ENCODE measurements at regions not wholly inside any gene's neighbourhood (a gene's known extent, or its start where the extent isn't known, plus 50 kb on each side); places are given as distances from the start of the nearest gene placed in this dataset.
"Not testable (repeated sequence)": the region's sequence is repeated elsewhere in the genome, so short reads cannot be mapped to it uniquely, and the experiment has no call there.

- DNase-seq (ENCODE audit: low read depth in 6 of 9, low spot score in 9 of 9) = no peak
- H3K36me3 ChIP-seq (ENCODE audit: control insufficient read depth in 2 of 2, insufficient read depth in 2 of 2, low read length in 1 of 2) = no peaks in the 10 kb centered on the region
- H3K4me1 ChIP-seq (ENCODE audit: control insufficient read depth in 2 of 2, insufficient read depth in 2 of 2, low read length in 2 of 2) = no peaks in the 10 kb centered on the region
- no peaks in the 10 kb centered on the region for H3K27me3 ChIP-seq (ENCODE audit: control insufficient read depth in 2 of 2, insufficient read depth in 1 of 2, low read length in 1 of 2)
- no peaks in the 10 kb centered on the region for H3K9me3 ChIP-seq (ENCODE audit: control insufficient read depth in 2 of 2, insufficient read depth in 1 of 2, low read length in 1 of 2)
- H3K4me3 ChIP-seq (ENCODE audit: low read length in 2 of 2) = no peak overlapping the region
- no peak overlapping the region for H3K27ac ChIP-seq (ENCODE audit: low read depth in 1 of 2, low read length in 1 of 2)
- WGBS = 89% methylated on average over 1 of the region's 1 CpG
These were observed 168.9 kb downstream of the CDC14C start for GRCh38 chr7:49093218-49093617.

- H3K4me3 ChIP-seq (ENCODE audit: low read length in 2 of 2) = no peak overlapping the region
- DNase-seq (ENCODE audit: low read depth in 6 of 9, low spot score in 9 of 9) = no peak
These were observed 170.5 kb downstream of the CDC14C start for GRCh38 chr7:49094866-49095265.

DNA sequence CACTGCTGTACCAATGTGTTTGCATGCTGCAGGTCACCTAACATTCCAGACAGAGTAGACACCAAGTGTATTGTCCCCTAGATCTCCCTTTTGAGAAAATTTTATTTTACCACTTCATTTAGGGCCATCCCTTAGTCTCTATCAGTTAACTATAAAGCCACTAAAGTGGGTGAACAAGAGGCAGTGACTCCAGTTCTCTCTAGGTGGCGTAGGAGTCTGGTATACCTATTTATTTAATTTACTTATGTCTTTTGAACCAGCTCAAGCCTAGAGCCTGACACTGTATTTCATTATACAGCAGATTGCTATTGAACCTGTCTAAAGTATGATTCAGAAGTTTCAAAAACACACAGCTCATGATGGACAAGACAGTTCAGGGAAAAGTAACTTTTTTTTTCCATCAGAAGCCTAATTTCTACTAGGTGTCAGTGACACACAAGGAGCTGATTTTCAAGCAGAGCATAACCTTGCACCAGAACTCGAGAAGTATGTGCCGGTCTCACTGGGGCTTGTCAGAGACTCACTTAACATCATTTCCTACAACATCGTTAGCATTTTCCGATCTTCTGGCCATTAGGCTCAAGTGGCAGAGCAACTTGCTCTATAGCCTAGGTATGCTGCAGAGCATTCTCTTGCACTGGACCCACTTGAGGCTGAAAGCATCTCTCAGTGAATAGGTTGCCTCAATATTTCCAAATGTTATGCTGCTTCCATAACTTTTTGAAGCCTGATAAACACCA lies 175.4 kb downstream of the CDC14C start:
- no peaks in the 10 kb centered on the region for H3K36me3 ChIP-seq (ENCODE audit: control insufficient read depth in 2 of 2, insufficient read depth in 2 of 2, low read length in 1 of 2)
- H3K27me3 ChIP-seq (ENCODE audit: control insufficient read depth in 2 of 2, insufficient read depth in 1 of 2, low read length in 1 of 2) = no peaks in the 10 kb centered on the region
- WGBS = 81% methylated on average over 5 of the region's 5 CpGs
- H3K4me3 ChIP-seq (ENCODE audit: low read length in 2 of 2) = no peak overlapping the region
- H3K4me1 ChIP-seq (ENCODE audit: control insufficient read depth in 2 of 2, insufficient read depth in 2 of 2, low read length in 2 of 2) = no peaks in the 10 kb centered on the region
- DNase-seq (ENCODE audit: low read depth in 6 of 9, low spot score in 9 of 9) = no peak
- H3K27ac ChIP-seq (ENCODE audit: low read depth in 1 of 2, low read length in 1 of 2) = no peak overlapping the region
- no peaks in the 10 kb centered on the region for H3K9me3 ChIP-seq (ENCODE audit: control insufficient read depth in 2 of 2, insufficient read depth in 1 of 2, low read length in 1 of 2)

More at GRCh38 chr7:49094866-49095265, 170.5 kb downstream of the CDC14C start:
- no peaks in the 10 kb centered on the region for H3K36me3 ChIP-seq (ENCODE audit: control insufficient read depth in 2 of 2, insufficient read depth in 2 of 2, low read length in 1 of 2)
- H3K27me3 ChIP-seq (ENCODE audit: control insufficient read depth in 2 of 2, insufficient read depth in 1 of 2, low read length in 1 of 2) = no peaks in the 10 kb centered on the region
- 86% methylated on average over 2 of the region's 2 CpGs for WGBS
- H3K4me1 ChIP-seq (ENCODE audit: control insufficient read depth in 2 of 2, insufficient read depth in 2 of 2, low read length in 2 of 2) = no peaks in the 10 kb centered on the region
- H3K9me3 ChIP-seq (ENCODE audit: control insufficient read depth in 2 of 2, insufficient read depth in 1 of 2, low read length in 1 of 2) = no peaks in the 10 kb centered on the region
- no peak overlapping the region for H3K27ac ChIP-seq (ENCODE audit: low read depth in 1 of 2, low read length in 1 of 2)

DNA sequence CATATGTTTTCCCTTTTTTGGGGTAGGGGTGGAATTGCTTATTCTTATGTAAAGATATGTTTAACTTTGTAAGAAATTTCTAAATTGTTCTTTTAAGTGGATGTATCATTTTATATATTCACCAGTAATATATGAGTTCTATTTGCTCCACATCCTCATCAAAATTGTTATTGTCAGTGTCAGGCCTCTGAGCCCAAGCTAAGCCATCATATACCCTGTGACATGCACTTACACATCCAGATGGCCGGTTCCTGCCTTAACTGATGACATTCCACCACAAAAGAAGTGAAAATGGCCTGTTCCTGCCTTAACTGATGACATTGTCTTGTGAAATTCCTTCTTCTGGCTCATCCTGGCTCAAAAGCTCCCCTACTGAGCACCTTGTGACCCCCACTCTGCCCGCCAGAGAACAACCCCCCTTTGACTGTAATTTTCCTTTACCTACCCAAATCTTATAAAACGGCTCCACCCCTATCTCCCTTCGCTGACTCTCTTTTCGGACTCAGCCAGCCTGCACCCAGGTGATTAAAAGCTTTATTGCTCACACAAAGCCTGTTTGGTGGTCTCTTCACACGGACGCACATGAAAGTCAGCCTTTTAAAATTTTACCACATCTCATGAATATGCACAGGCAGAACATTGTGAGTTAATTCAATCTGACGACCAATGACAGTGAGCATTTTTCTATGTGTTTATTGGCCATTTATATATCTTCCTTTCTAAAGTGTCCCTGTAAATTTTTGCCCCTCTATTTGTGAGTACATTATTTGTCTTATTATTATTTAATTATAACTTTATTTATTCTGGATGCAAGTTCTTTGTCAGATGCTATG lies 176.8 kb downstream of the CDC14C start:
- WGBS = 51% methylated on average over 8 of the region's 8 CpGs
- not testable (repeated sequence) for H3K36me3 ChIP-seq (ENCODE audit: control insufficient read depth in 2 of 2, insufficient read depth in 2 of 2, low read length in 1 of 2); H3K27ac ChIP-seq (ENCODE audit: low read depth in 1 of 2, low read length in 1 of 2); H3K27me3 ChIP-seq (ENCODE audit: control insufficient read depth in 2 of 2, insufficient read depth in 1 of 2, low read length in 1 of 2); H3K4me3 ChIP-seq (ENCODE audit: low read length in 2 of 2); H3K4me1 ChIP-seq (ENCODE audit: control insufficient read depth in 2 of 2, insufficient read depth in 2 of 2, low read length in 2 of 2); H3K9me3 ChIP-seq (ENCODE audit: control insufficient read depth in 2 of 2, insufficient read depth in 1 of 2, low read length in 1 of 2); DNase-seq (ENCODE audit: low read depth in 6 of 9, low spot score in 9 of 9)

DNA sequence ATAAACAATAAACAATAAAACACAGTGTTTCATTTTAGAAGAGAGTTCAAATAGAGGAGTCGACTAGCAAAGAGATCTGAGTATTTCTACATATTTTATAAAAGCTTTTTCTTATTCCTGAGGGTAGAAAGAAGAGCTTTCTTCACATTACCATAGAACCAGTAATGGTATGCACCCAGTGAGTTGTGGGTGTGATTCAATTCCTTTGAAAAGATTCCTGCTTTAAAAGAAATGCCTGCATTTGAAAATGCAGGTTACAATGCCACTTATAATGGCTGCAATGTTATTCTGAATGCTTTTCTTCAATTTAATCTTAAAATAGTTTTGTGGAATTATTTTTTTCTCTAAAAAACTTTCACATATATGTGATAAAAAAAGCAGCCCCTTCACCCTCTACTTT lies 178.1 kb downstream of the CDC14C start:
- Histone ChIP-seq H3K9me3 (ENCODE audit: control insufficient read depth in 2 of 2, insufficient read depth in 1 of 2, low read length in 1 of 2) (no peaks in the 10 kb centered on the region), H3K4me1 (ENCODE audit: control insufficient read depth in 2 of 2, insufficient read depth in 2 of 2, low read length in 2 of 2) (no peaks in the 10 kb centered on the region), H3K27me3 (ENCODE audit: control insufficient read depth in 2 of 2, insufficient read depth in 1 of 2, low read length in 1 of 2) (no peaks in the 10 kb centered on the region), H3K36me3 (ENCODE audit: control insufficient read depth in 2 of 2, insufficient read depth in 2 of 2, low read length in 1 of 2) (no peaks in the 10 kb centered on the region), H3K27ac (ENCODE audit: low read depth in 1 of 2, low read length in 1 of 2) (no peak overlapping the region), H3K4me3 (ENCODE audit: low read length in 2 of 2) (no peak overlapping the region)
- no peak for DNase-seq (ENCODE audit: low read depth in 6 of 9, low spot score in 9 of 9)
- WGBS = 18% methylated on average over 1 of the region's 1 CpG

- H3K9me3 ChIP-seq (ENCODE audit: control insufficient read depth in 2 of 2, insufficient read depth in 1 of 2, low read length in 1 of 2) = no peaks in the 10 kb centered on the region
- no peak overlapping the region for H3K27ac ChIP-seq (ENCODE audit: low read depth in 1 of 2, low read length in 1 of 2)
- no peaks in the 10 kb centered on the region for H3K36me3 ChIP-seq (ENCODE audit: control insufficient read depth in 2 of 2, insufficient read depth in 2 of 2, low read length in 1 of 2)
- no peak overlapping the region for H3K4me3 ChIP-seq (ENCODE audit: low read length in 2 of 2)
- H3K4me1 ChIP-seq (ENCODE audit: control insufficient read depth in 2 of 2, insufficient read depth in 2 of 2, low read length in 2 of 2) = no peaks in the 10 kb centered on the region
- 92% methylated on average over 1 of the region's 1 CpG for WGBS
- DNase-seq (ENCODE audit: low read depth in 6 of 9, low spot score in 9 of 9) = no peak
- H3K27me3 ChIP-seq (ENCODE audit: control insufficient read depth in 2 of 2, insufficient read depth in 1 of 2, low read length in 1 of 2) = no peaks in the 10 kb centered on the region
These were observed 187.4 kb downstream of the CDC14C start for GRCh38 chr7:49111706-49112105.

GRCh38 chr7:49112222-49112621 lies 187.9 kb downstream of the CDC14C start:
- H3K27ac ChIP-seq (ENCODE audit: low read depth in 1 of 2, low read length in 1 of 2) = no peak overlapping the region
- H3K9me3 ChIP-seq (ENCODE audit: control insufficient read depth in 2 of 2, insufficient read depth in 1 of 2, low read length in 1 of 2) = no peaks in the 10 kb centered on the region
- no peak overlapping the region for H3K4me3 ChIP-seq (ENCODE audit: low read length in 2 of 2)
- no peaks in the 10 kb centered on the region for H3K36me3 ChIP-seq (ENCODE audit: control insufficient read depth in 2 of 2, insufficient read depth in 2 of 2, low read length in 1 of 2)
- no peak for DNase-seq (ENCODE audit: low read depth in 6 of 9, low spot score in 9 of 9)
- H3K4me1 ChIP-seq (ENCODE audit: control insufficient read depth in 2 of 2, insufficient read depth in 2 of 2, low read length in 2 of 2) = no peaks in the 10 kb centered on the region
- no peaks in the 10 kb centered on the region for H3K27me3 ChIP-seq (ENCODE audit: control insufficient read depth in 2 of 2, insufficient read depth in 1 of 2, low read length in 1 of 2)
- 84% methylated on average over 3 of the region's 3 CpGs for WGBS

DNA sequence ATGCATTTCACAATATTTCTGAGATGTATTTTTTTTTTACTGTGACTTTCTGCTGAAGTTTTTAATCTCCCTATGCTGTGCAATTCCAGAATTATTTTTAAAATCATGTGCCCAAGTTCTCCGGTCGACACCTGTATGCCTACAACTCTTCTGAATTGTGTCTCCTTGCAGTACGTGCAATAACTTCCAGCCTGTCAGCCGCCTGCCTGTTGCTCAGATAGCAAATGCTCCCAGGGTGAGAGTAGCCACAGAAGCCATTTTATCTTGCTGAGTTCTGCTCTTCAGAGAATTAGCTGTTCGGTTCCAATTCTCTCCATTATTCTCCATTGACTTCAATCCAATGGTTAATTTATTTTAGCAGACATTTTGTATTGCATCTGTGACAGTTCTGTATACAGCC lies 188.3 kb downstream of the CDC14C start:
- 89% methylated on average over 5 of the region's 5 CpGs for WGBS
- Histone ChIP-seq H3K27ac (ENCODE audit: low read depth in 1 of 2, low read length in 1 of 2) (no peak overlapping the region), H3K27me3 (ENCODE audit: control insufficient read depth in 2 of 2, insufficient read depth in 1 of 2, low read length in 1 of 2) (no peaks in the 10 kb centered on the region), H3K4me1 (ENCODE audit: control insufficient read depth in 2 of 2, insufficient read depth in 2 of 2, low read length in 2 of 2) (no peaks in the 10 kb centered on the region), H3K9me3 (ENCODE audit: control insufficient read depth in 2 of 2, insufficient read depth in 1 of 2, low read length in 1 of 2) (no peaks in the 10 kb centered on the region), H3K4me3 (ENCODE audit: low read length in 2 of 2) (no peak overlapping the region), H3K36me3 (ENCODE audit: control insufficient read depth in 2 of 2, insufficient read depth in 2 of 2, low read length in 1 of 2) (no peaks in the 10 kb centered on the region)
- no peak for DNase-seq (ENCODE audit: low read depth in 6 of 9, low spot score in 9 of 9)

DNA sequence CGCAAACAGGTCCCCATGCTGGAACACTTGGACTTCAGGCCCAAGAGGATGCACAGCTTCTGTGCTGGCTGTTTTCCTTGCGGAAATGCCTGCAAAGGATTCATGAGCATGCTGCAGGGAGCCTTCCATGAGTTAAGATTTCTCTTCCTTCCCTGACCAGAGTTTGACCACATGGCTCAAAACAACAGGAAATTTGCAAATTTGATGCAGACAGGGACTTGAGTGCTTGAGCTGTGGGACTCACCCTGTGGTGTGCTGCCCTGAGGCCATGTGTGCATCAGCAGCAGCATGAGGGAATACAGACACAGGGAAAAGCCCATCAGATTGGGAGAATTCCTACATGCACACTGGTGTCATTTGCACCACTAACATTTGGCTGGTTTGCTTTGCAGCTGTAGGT lies 195.4 kb downstream of the CDC14C start:
- H3K4me1 ChIP-seq (ENCODE audit: control insufficient read depth in 2 of 2, insufficient read depth in 2 of 2, low read length in 2 of 2) = no peaks in the 10 kb centered on the region
- WGBS = 97% methylated on average over 2 of the region's 2 CpGs
- no peak overlapping the region for H3K4me3 ChIP-seq (ENCODE audit: low read length in 2 of 2)
- no peaks in the 10 kb centered on the region for H3K36me3 ChIP-seq (ENCODE audit: control insufficient read depth in 2 of 2, insufficient read depth in 2 of 2, low read length in 1 of 2)
- H3K27me3 ChIP-seq (ENCODE audit: control insufficient read depth in 2 of 2, insufficient read depth in 1 of 2, low read length in 1 of 2) = no peaks in the 10 kb centered on the region
- H3K9me3 ChIP-seq (ENCODE audit: control insufficient read depth in 2 of 2, insufficient read depth in 1 of 2, low read length in 1 of 2) = no peaks in the 10 kb centered on the region
- no peak overlapping the region for H3K27ac ChIP-seq (ENCODE audit: low read depth in 1 of 2, low read length in 1 of 2)
- no peak for DNase-seq (ENCODE audit: low read depth in 6 of 9, low spot score in 9 of 9)

Measured in thymus (tissue), 11 donors.